ENCODE measurements at regions not wholly inside any gene's neighbourhood (a gene's known extent, or its start where the extent isn't known, plus 50 kb on each side); places are given as distances from the start of the nearest gene placed in this dataset.
"Not testable (repeated sequence)": the region's sequence is repeated elsewhere in the genome, so short reads cannot be mapped to it uniquely, and the experiment has no call there.

GRCh38 chr6:11427091-11427722, 110.3 kb upstream of the TMEM170B start:
- DNase-seq (ENCODE audit: low spot score), result no peak

GRCh38 chr6:11426571-11426970, 111.0 kb upstream of the TMEM170B start:
- DNase-seq (ENCODE audit: low spot score), result no peak

- DNase-seq (ENCODE audit: low spot score), result no peak
Observed at GRCh38 chr6:11425876-11426275, 111.7 kb upstream of the TMEM170B start.

- DNase-seq (ENCODE audit: low spot score), result no peak
Observed at GRCh38 chr6:11425431-11425871, 112.1 kb upstream of the TMEM170B start.

GRCh38 chr6:11424395-11425034, 113.0 kb upstream of the TMEM170B start:
- DNase-seq (ENCODE audit: low spot score), result no peak

- DNase-seq (ENCODE audit: low spot score), result no peak
Observed at GRCh38 chr6:11423667-11424066, 113.9 kb upstream of the TMEM170B start.

GRCh38 chr6:11423072-11423471, 114.5 kb upstream of the TMEM170B start:
- no peak for DNase-seq (ENCODE audit: low spot score)

- no peak for DNase-seq (ENCODE audit: low spot score)
Observed at GRCh38 chr6:11419763-11420453, 117.6 kb upstream of the TMEM170B start.

- no peak for DNase-seq (ENCODE audit: low spot score)
Observed at GRCh38 chr6:11418290-11418905, 119.2 kb upstream of the TMEM170B start.

- DNase-seq (ENCODE audit: low spot score), result no peak
Observed at GRCh38 chr6:11416936-11417576, 120.5 kb upstream of the TMEM170B start.

- DNase-seq (ENCODE audit: low spot score), result not testable (repeated sequence)
Observed at GRCh38 chr6:11416099-11416935, 121.2 kb upstream of the TMEM170B start.

- no peak for DNase-seq (ENCODE audit: low spot score)
Observed at GRCh38 chr6:11415557-11415956, 122.0 kb upstream of the TMEM170B start.

- no peak for DNase-seq (ENCODE audit: low spot score)
Observed at GRCh38 chr6:11414176-11414963, 123.2 kb upstream of the TMEM170B start.

- no peak for DNase-seq (ENCODE audit: low spot score)
Observed at GRCh38 chr6:11413728-11414127, 123.8 kb upstream of the TMEM170B start.

- DNase-seq (ENCODE audit: low spot score), result no peak
Observed at GRCh38 chr6:11413117-11413687, 124.3 kb upstream of the TMEM170B start.

GRCh38 chr6:11412616-11413015, 124.9 kb upstream of the TMEM170B start:
- DNase-seq (ENCODE audit: low spot score), result no peak

GRCh38 chr6:11412011-11412424, 125.5 kb upstream of the TMEM170B start:
- peak; percentile 40 for DNase-seq (ENCODE audit: low spot score)

GRCh38 chr6:11411593-11411992, 126.0 kb upstream of the TMEM170B start:
- DNase-seq (ENCODE audit: low spot score), result no peak

GRCh38 chr6:11410539-11411307, 126.8 kb upstream of the TMEM170B start:
- no peak for DNase-seq (ENCODE audit: low spot score)

All from hepatic stellate cell (primary cell).